IPS-15b (cell line): ENCODE measurements at regions not wholly inside any gene's neighbourhood (a gene's known extent, or its start where the extent isn't known, plus 50 kb on each side); places are given as distances from the start of the nearest gene placed in this dataset.

Experiments
- H3K27me3 ChIP-seq: one replicate; pipeline ENCODE4 v1.6.1; 2013; ENCODE audit warnings: low read length; ENCODE audit not compliant: control insufficient read depth, insufficient read depth
- H3K36me3 ChIP-seq: one replicate; pipeline ENCODE4 v1.6.1; 2013; ENCODE audit warnings: low read length; ENCODE audit not compliant: control insufficient read depth, insufficient read depth
- H3K4me1 ChIP-seq: one replicate; pipeline ENCODE4 v1.6.1; 2013; ENCODE audit warnings: mild to moderate bottlenecking, low read length; ENCODE audit not compliant: control insufficient read depth, insufficient read depth
- H3K4me3 ChIP-seq: one replicate; pipeline ENCODE4 v1.5.1; 2013; ENCODE audit warnings: low read depth, low read length
- H3K9ac ChIP-seq: one replicate; pipeline ENCODE4 v1.6.1; 2013; ENCODE audit warnings: low read depth, mild to moderate bottlenecking, low read length
- H3K9me3 ChIP-seq: one replicate; pipeline ENCODE4 v1.6.1; 2013; ENCODE audit warnings: mild to moderate bottlenecking, low read length; ENCODE audit not compliant: control insufficient read depth, insufficient read depth

- Histone ChIP-seq H3K27me3 (no peaks in the 10 kb centered on the region), H3K9me3 (no peaks in the 10 kb centered on the region)
Observed at GRCh38 chr18:78727877-78728783, 251.5 kb upstream of the SALL3 start.

GRCh38 chr18:78728784-78729467 lies 250.7 kb upstream of the SALL3 start:
- no peaks in the 10 kb centered on the region for H3K4me1 ChIP-seq
- no peaks in the 10 kb centered on the region for H3K9me3 ChIP-seq
- no peaks in the 10 kb centered on the region for H3K36me3 ChIP-seq
- no peaks in the 10 kb centered on the region for H3K27me3 ChIP-seq
- H3K4me3 ChIP-seq: no peak overlapping the region
- no peak overlapping the region for H3K9ac ChIP-seq

More at GRCh38 chr18:78727877-78728783, 251.5 kb upstream of the SALL3 start:
- Histone ChIP-seq H3K4me3 (no peak overlapping the region), H3K9ac (no peak overlapping the region), H3K36me3 (no peaks in the 10 kb centered on the region), H3K4me1 (peaks cover 2% of the 10 kb centered on the region)

DNA sequence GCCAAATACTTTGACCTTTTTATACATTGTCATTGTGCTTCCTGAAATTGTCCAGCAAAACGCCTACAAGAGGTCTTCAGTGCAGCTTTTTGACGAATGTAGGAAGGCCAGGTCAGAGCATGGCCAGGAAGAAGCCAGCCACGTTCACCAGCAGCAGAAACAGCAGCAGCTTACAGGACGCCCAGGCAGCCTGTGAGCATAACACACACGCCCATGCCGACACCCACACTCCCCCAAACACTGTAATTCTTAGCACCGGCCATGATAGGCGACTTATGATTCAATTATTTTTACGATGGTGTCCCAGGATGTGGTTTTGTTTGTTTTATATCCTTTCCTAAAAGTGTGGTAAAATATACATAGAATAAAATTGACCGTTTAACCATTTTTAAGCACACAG lies 249.1 kb upstream of the SALL3 start:
- Histone ChIP-seq H3K9ac (no peak overlapping the region), H3K4me3 (no peak overlapping the region), H3K9me3 (no peaks in the 10 kb centered on the region), H3K4me1 (no peaks in the 10 kb centered on the region), H3K27me3 (no peaks in the 10 kb centered on the region), H3K36me3 (no peaks in the 10 kb centered on the region)

DNA sequence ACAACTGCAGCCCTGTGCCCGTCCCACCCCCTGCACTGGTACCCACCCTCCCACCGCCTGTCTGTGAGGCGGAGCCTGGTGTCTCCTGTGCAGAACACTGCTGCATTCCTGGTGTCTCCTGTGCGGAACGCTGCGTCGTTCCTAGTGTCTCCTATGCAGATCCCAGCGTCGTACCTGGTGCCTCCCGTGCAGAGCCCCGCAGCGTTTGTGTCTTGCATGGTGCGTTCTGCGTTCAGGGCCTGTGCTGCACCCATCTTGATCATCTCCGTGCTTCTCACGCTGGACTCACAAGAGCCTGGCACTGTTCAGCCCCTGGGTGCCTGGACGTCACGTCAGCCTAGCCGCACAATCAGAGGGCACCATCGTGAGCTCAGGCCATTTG lies 248.6 kb upstream of the SALL3 start:
- Histone ChIP-seq H3K4me3 (no peak overlapping the region), H3K9ac (no peak overlapping the region), H3K9me3 (no peaks in the 10 kb centered on the region), H3K4me1 (no peaks in the 10 kb centered on the region), H3K27me3 (no peaks in the 10 kb centered on the region), H3K36me3 (no peaks in the 10 kb centered on the region)

DNA sequence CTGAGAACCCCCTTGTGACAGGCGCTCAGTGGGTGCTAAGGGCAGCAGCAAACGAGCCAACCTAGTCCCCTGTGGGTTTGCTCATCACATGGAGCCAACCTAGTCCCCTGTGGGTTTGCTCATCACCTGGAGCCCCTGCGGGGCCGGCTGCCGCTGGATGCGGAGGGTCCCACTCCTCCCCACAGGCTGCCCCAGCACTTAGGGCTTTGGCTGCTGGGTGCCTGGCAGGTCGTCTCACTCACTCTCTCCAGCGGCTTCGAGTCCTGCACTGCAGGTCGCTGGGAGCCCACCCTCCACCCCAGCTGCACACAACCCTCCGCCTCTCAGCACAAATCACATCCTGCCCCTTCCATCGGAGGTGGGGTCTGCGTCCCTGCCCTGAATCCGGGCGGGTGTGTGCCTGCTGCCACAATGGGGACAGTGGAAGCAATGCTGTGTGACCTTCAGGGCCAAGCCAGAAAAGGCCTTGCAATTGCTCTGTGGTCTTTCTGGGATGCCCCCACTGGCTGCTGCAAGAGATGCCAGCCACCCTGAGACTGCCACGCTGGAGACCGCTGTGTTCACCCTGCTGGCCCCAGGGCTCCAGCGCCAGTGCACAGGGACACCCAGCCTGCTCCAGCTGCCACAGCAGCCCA lies 248.1 kb upstream of the SALL3 start:
- no peak overlapping the region for H3K9ac ChIP-seq
- H3K4me1 ChIP-seq: no peaks in the 10 kb centered on the region
- no peaks in the 10 kb centered on the region for H3K9me3 ChIP-seq
- no peak overlapping the region for H3K4me3 ChIP-seq
- no peaks in the 10 kb centered on the region for H3K27me3 ChIP-seq
- no peaks in the 10 kb centered on the region for H3K36me3 ChIP-seq

DNA sequence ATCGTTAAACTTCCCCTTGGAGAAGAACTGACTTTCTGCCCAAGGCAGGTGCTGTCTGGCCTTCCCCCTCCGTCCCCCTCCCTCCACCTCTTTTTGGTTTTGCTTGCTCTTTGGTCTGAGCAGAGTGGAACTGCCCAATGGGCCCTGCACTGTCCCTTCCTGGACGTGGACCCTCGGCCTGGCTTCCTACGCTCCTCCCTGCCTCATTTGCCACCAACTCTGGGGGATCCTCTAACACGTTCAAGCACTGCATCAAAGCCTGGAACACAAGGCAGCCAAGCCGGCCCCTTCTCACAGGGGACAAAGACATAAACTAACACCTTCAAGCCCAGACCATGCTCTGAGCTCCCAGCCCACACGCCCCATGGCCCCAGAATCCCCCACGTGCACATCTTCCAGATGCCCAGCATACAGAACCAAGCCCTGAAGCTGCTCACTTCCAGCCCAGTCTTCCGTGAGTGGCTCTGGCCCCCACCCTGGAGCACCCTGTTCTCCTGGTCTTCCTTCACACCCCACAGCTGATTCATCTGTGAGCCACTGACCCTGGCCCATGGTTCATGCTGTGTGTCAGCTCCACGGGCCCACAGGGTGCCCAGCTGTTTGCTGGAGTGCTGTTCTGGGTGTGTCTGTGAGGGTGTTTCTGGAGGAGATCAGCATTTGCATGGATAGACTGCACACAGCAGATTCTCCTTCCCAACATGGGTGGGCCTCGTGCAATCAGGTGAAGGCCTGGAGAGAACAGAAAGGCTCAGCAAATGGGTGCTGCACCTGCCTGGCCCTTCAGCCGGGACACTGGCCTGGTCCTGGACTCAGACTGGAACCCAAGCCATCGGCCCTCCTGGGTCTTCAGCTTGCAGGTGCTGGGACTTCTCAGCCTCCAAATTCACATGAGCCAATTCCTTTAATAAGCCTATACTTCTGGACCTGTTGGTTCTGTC lies 247.1 kb upstream of the SALL3 start:
- Histone ChIP-seq H3K27me3 (no peaks in the 10 kb centered on the region), H3K9ac (no peak overlapping the region), H3K4me3 (no peak overlapping the region)

DNA sequence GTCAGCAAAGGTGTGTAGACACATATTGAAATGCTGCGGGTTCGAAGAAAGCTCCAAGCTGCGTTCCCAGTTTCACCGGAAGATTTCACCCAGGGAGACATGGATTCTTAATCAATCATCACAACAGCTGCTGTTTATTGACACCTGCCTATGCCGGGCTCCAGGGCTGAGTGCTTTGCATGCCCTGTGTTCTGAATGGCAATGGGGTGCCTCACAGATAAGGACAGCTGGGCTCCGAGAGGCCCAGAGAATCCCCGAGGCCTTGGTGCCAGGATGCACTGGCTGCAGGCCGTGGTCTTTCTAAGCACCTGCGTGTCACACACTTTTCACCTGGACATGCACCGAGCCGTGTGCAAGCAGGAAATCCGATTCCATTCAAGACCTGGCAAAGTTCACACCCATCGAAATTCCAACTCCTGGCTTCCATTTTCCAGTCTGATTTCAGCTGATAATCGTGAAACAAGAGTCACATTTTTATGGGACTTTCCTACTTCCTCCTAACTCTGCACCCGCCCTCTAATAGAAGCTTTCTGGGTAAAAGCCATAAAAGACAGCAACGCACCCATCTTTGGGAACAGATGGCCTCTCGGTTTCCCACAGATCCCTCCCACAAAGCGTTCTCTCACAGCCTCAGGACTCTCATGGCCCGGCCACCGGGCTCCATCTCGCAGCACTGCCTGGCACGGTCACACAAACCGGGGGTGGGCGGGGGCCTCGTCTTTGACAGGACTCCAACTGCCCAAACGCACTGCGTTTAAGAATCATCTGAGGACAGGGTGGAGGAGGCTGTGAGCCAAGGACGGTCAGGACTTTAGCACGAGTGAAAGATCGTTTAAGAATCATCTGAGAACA lies 245.6 kb upstream of the SALL3 start:
- Histone ChIP-seq H3K4me1 (no peaks in the 10 kb centered on the region), H3K9me3 (no peaks in the 10 kb centered on the region), H3K4me3 (no peak overlapping the region), H3K36me3 (no peaks in the 10 kb centered on the region), H3K27me3 (no peaks in the 10 kb centered on the region), H3K9ac (no peak overlapping the region)

More for the DNA sequence above, 247.1 kb upstream of the SALL3 start:
- no peaks in the 10 kb centered on the region for H3K9me3 ChIP-seq
- no peaks in the 10 kb centered on the region for H3K4me1 ChIP-seq
- H3K36me3 ChIP-seq: no peaks in the 10 kb centered on the region

DNA sequence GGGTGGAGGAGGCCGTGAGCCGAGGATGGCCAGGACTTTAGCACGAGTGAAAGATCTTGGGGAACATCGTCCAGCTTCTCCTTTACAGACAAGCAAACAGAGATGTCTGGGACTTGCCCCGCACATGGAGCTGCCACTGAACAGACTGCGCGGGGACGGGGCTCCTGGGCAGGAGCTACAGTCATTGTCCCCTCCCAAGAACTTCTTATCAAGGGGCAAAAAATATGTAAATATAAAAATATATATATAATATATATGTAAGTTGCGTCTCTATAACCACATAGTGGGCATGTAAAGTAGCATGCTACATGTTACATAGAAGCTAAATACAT lies 245.0 kb upstream of the SALL3 start:
- H3K27me3 ChIP-seq: no peaks in the 10 kb centered on the region
- H3K36me3 ChIP-seq: no peaks in the 10 kb centered on the region
- no peak overlapping the region for H3K4me3 ChIP-seq
- H3K9me3 ChIP-seq: no peaks in the 10 kb centered on the region
- H3K9ac ChIP-seq: no peak overlapping the region
- H3K4me1 ChIP-seq: no peaks in the 10 kb centered on the region

DNA sequence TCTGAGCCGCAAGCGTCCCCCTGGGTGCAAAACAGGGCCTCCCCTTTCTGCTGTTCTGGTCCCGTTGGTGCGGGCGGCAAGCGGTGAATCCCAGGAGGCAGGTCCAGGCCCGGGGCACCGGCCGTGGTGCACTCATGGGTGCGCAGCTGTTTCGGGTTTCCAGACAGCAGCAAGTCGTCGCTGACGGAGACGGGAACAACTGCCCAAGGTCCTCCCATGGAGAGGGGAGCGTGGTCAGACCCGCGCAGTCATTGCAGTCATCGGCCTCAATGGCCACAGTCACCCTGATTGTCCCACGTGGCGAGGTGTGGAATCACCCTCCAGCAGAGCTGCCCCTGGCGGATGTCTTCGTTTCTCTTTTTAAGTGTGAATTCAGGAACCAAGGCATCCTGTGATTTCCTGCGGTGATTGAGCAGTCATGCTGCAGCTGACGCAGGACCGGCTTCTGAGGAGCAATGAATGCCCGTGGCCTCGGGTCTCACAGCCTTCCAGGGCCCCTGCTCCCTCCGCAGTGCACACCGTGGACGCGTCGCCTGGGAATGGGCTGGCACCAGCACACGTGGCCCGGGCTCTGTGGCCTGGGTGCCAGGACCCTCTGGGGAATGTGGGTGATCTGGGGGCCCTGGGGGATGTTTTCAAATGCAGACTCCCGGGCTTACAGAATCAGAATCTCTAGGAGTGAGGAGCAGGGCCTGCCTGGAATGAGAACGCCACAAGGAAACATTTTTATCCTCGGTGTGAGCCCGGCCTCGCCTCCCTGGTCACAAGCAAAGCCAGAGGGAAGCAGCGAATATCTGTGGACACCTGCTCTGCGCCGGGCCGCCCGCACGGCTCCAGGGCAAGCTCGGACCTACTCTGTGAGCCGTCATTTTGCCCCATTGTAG lies 244.2 kb upstream of the SALL3 start:
- no peak overlapping the region for H3K4me3 ChIP-seq
- H3K4me1 ChIP-seq: no peaks in the 10 kb centered on the region
- no peaks in the 10 kb centered on the region for H3K9me3 ChIP-seq
- no peaks in the 10 kb centered on the region for H3K27me3 ChIP-seq
- H3K36me3 ChIP-seq: peaks cover 2% of the 10 kb centered on the region
- H3K9ac ChIP-seq: no peak overlapping the region

DNA sequence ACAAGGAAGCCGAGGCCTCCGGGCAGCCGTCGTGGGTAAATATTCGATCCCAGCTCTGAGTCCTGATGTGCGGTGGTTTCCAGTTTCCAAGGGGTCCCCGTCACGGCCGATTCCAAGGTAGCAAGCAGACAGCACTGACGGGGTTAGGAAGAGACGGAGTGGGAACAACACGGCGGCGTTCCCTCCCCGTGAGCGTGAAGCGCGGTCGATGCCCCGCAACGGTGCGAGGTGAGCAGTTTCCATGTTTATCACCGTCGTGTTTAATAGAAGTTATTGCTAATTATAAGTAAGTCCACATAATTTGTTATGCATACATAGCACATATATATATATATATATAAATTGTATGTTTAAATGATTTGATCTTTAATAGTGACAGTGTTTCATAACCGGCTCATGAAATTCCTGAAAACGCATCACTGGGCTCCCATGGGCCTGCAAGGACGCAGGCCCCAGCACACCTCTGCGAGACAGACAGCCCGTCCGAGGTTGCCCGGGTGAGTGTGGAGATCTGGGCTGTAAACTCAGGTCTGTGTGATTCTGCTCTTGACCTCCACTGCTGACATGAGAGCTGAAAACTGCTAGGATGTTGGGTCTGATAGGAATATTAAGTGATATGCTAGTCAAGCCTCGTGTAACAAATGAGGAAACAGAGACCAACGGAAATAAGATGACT lies 243.5 kb upstream of the SALL3 start:
- H3K36me3 ChIP-seq: peaks cover 2% of the 10 kb centered on the region
- H3K9ac ChIP-seq: no peak overlapping the region
- no peaks in the 10 kb centered on the region for H3K4me1 ChIP-seq
- H3K27me3 ChIP-seq: no peaks in the 10 kb centered on the region
- H3K9me3 ChIP-seq: no peaks in the 10 kb centered on the region
- H3K4me3 ChIP-seq: no peak overlapping the region
